SK-N-MC (cell line): ENCODE measurements at regions not wholly inside any gene's neighbourhood (a gene's known extent, or its start where the extent isn't known, plus 50 kb on each side); places are given as distances from the start of the nearest gene placed in this dataset.

Experiments used
- EZH2 ChIP-seq: fragments of 200-600 bp; sonication (generic); IDR thresholded peaks from one replicate; pipeline ENCODE4 v1.6.1; 2017; ENCODE audit warnings: antibody characterized with exemption
- POLR2AphosphoS5 ChIP-seq: IDR thresholded peaks from 2 replicates; pipeline ENCODE4 v1.6.1; 2012; ENCODE audit warnings: mild to moderate bottlenecking, low read depth, low read length, borderline replicate concordance

DNA sequence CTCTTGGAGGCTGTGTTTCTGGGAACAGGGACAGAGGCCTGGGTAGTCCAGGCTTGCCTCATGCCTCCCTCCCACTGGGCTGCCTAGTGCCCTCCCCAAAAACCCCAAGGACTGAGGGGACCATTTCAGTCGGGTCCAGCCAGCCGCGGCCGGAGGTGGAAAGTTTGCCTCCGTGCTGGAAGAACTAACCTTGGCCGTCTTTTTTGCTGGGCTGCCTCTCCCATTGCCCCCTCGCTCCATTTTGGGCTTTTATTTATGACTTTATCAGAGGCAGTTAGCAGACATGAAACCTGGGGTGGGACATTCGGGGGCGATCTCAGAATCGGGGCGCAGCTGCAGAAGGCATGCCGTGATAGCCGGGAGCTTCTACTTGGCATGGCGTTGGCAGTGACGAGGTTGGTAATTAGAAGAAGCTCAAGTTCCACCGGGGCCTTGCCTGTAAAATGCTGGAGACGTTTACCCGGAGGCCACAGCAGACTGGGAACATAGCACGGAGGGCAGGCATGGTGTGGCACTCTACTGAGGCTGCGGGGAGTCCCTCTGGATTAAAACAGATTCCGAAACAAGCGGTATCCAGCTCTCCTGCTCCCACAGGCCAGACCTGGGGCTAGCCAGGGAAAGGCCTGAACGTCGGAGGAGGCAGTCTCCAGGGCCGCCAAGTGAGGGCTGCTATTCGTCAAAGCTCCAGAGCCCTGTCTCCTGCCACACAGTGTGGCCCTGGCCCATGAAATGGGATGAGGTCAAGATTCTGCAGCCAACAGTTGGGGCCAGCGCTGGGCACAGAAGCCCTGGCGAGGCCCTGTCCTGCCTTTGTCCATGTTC, 76.4 kb upstream of the PPARA start:
- no peak for TF ChIP-seq EZH2
- TF ChIP-seq POLR2AphosphoS5, result no peak
